Testis (tissue), 2 donors: ENCODE measurements at regions not wholly inside any gene's neighbourhood (a gene's known extent, or its start where the extent isn't known, plus 50 kb on each side); places are given as distances from the start of the nearest gene placed in this dataset.

ENCODE experiments used
- DNase-seq: peaks from one replicate; pipeline ENCODE4 v3.0.0-alpha.2; 2019
- H3K27ac ChIP-seq, 2 donors: fragments of 200-600 bp; sonication (generic); one replicate each; pipeline ENCODE4 v1.5.1; 2019
- H3K27me3 ChIP-seq: fragments of 200-600 bp; sonication (generic); one replicate; pipeline ENCODE4 v1.5.1; 2019
- H3K36me3 ChIP-seq: fragments of 200-600 bp; sonication (generic); one replicate; pipeline ENCODE4 v1.5.1; 2017; ENCODE audit warnings: low read depth; ENCODE audit errors: missing control alignments
- H3K4me1 ChIP-seq: fragments of 200-600 bp; sonication (generic); one replicate; pipeline ENCODE4 v1.5.1; 2019
- H3K4me3 ChIP-seq, 2 donors: fragments of 200-600 bp; sonication (generic); one replicate each; pipeline ENCODE4 v1.5.1; 2017 to 2019
- H3K9me3 ChIP-seq: fragments of 200-600 bp; sonication (generic); one replicate; pipeline ENCODE4 v1.5.1; 2017
- POLR2A ChIP-seq: fragments of 450-650 bp; IDR thresholded peaks from one replicate; pipeline ENCODE4 v1.6.1; 2017; ENCODE audit warnings: antibody characterized with exemption, mild to moderate bottlenecking, moderate library complexity
- WGBS, 2 donors: methylation state at CpG; one replicate each; pipeline ENCODE4 v1.1.5; 2018; 5-methylcytosine and 5-hydroxymethylcytosine counted together
- intact Hi-C: fragments of 100-400 bp; cut with DNase I; formaldehyde crosslinking; loops from one replicate; pipeline ENCODE4 v1.15.1; 2023; ENCODE audit warnings: low total_unique reads
- TF ChIP-seq, protein P1 (sequence below), 3 experiments: fragments of 450-650 bp in 2 of 3; fragments of 200-600 bp in 1 of 3; sonication (generic) in 1 of 3; IDR thresholded peaks; one replicate each; pipeline ENCODE4 v1.5.1; 2016 to 2019; ENCODE audit warnings: antibody characterized with exemption in 3 of 3, mild to moderate bottlenecking in 2 of 3, moderate library complexity in 1 of 3

- Histone ChIP-seq H3K27me3 (no peaks in the 10 kb centered on the region), H3K27ac (no peak overlapping the region), H3K4me3 (no peak overlapping the region), H3K9me3 (no peaks in the 10 kb centered on the region), H3K4me1 (peaks cover 4% of the 10 kb centered on the region), H3K36me3 (no peaks in the 10 kb centered on the region)
- no peak for DNase-seq
- no peak for TF ChIP-seq POLR2A
- TF ChIP-seq, protein P1, sequence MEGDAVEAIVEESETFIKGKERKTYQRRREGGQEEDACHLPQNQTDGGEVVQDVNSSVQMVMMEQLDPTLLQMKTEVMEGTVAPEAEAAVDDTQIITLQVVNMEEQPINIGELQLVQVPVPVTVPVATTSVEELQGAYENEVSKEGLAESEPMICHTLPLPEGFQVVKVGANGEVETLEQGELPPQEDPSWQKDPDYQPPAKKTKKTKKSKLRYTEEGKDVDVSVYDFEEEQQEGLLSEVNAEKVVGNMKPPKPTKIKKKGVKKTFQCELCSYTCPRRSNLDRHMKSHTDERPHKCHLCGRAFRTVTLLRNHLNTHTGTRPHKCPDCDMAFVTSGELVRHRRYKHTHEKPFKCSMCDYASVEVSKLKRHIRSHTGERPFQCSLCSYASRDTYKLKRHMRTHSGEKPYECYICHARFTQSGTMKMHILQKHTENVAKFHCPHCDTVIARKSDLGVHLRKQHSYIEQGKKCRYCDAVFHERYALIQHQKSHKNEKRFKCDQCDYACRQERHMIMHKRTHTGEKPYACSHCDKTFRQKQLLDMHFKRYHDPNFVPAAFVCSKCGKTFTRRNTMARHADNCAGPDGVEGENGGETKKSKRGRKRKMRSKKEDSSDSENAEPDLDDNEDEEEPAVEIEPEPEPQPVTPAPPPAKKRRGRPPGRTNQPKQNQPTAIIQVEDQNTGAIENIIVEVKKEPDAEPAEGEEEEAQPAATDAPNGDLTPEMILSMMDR (IDR thresholded peaks at IDR 0.05), result no peak
- 87 to 91% methylated on average over 4 of the region's 4 CpGs for WGBS, 2 donors
- intact Hi-C loops, result no loop called here
Observed at GRCh38 chr7:66575398-66575797, 53.3 kb upstream of the KCTD7 start.

DNA sequence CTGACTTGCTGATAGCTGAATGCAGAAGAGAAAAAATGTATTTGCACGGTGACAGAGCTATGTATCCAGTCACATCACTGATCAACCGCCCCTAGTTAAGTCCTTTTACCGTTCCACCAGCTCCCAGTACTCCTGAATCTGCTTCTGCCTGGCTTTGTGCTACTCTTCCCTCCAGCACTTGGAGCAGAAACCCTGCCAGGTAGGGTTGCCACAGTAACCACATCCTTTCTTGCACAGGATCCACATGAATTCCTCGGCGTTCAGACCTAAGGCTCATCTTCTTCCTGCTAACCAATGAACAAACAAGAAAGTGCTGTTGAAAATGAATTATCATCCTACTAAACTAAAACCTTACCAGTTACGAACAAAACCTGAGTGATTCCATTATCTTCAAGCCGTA, 52.0 kb upstream of the KCTD7 start:
- Histone ChIP-seq H3K4me1 (peaks cover 4% of the 10 kb centered on the region), H3K27me3 (no peaks in the 10 kb centered on the region), H3K9me3 (no peaks in the 10 kb centered on the region), H3K4me3 (no peak overlapping the region), H3K36me3 (no peaks in the 10 kb centered on the region), H3K27ac (no peak overlapping the region)
- no peak for DNase-seq
- intact Hi-C loops, result no loop called here
- no peak for TF ChIP-seq POLR2A
- TF ChIP-seq, protein P1 (IDR thresholded peaks at IDR 0.05), result no peak
- 68 to 79% methylated on average over 7 of the region's 7 CpGs for WGBS, 2 donors
